ENCODE measurements at regions not wholly inside any gene's neighbourhood (a gene's known extent, or its start where the extent isn't known, plus 50 kb on each side); places are given as distances from the start of the nearest gene placed in this dataset.

- H3K36me3 ChIP-seq (ENCODE audit: insufficient read depth, low read length): no peaks in the 10 kb centered on the region; the same call in 1 of the 2 replicates
- no peaks in the 10 kb centered on the region for H3K79me2 ChIP-seq (ENCODE audit: insufficient read depth, low read length)
- H3F3A ChIP-seq (ENCODE audit: insufficient read depth, low read length): no peaks in the 10 kb centered on the region
- 0 out of 2 replicates have a peak overlapping the region, but pooled peaks have one; percentile 33 for H2AFZ ChIP-seq (ENCODE audit: low read length)
- peaks cover 47% of the 10 kb centered on the region for H3K4me1 ChIP-seq (ENCODE audit: insufficient read depth, low read length, severe bottlenecking)
- H3K4me3 ChIP-seq (ENCODE audit: low read depth, low read length, poor library complexity, severe bottlenecking): peak overlapping the region; percentile 51
- H3K27ac ChIP-seq (ENCODE audit: low read depth, low read length, poor library complexity, severe bottlenecking): peak overlapping the region; percentile 98
- H3K27me3 ChIP-seq (ENCODE audit: insufficient read depth, low read length): no peaks in the 10 kb centered on the region
- no peaks in the 10 kb centered on the region for H3K9me2 ChIP-seq (ENCODE audit: low read depth, low read length)
- TF ChIP-seq EZH2 (IDR thresholded peaks at IDR 0.05; ENCODE audit: borderline replicate concordance, low read length) (no peak), CTCF (IDR thresholded peaks at IDR 0.05; ENCODE audit: low read length) (no peak)
- peak overlapping the region; percentile 64 for H3K9ac ChIP-seq (ENCODE audit: low read length)
- H3K4me2 ChIP-seq (ENCODE audit: low read length): peak overlapping the region; percentile 74
- no peaks in the 10 kb centered on the region for H4K20me1 ChIP-seq (ENCODE audit: insufficient read depth, low read length)
- H3K9me3 ChIP-seq (ENCODE audit: low read length): no peaks in the 10 kb centered on the region
These were observed 120.8 kb downstream of the LMO4 start for GRCh38 chr1:87449348-87449963.

GRCh38 chr1:87450136-87450535, 121.5 kb downstream of the LMO4 start:
- Histone ChIP-seq H3K9me2 (ENCODE audit: low read depth, low read length) (no peaks in the 10 kb centered on the region), H3K4me3 (ENCODE audit: low read depth, low read length, poor library complexity, severe bottlenecking) (peak overlapping the region; percentile 51), H3K27ac (ENCODE audit: low read depth, low read length, poor library complexity, severe bottlenecking) (peak overlapping the region; percentile 98), H3K27me3 (ENCODE audit: insufficient read depth, low read length) (no peaks in the 10 kb centered on the region), H3K36me3 (ENCODE audit: insufficient read depth, low read length) (no peaks in the 10 kb centered on the region), H3K9me3 (ENCODE audit: low read length) (peaks cover 4% of the 10 kb centered on the region), H2AFZ (ENCODE audit: low read length) (peak overlapping the region; percentile 77), H3K4me1 (ENCODE audit: insufficient read depth, low read length, severe bottlenecking) (peaks cover 47% of the 10 kb centered on the region), H3K9ac (ENCODE audit: low read length) (peak overlapping the region; percentile 64), H3K79me2 (ENCODE audit: insufficient read depth, low read length) (no peaks in the 10 kb centered on the region), H3F3A (ENCODE audit: insufficient read depth, low read length) (no peaks in the 10 kb centered on the region), H3K4me2 (ENCODE audit: low read length) (peak overlapping the region; percentile 74), H4K20me1 (ENCODE audit: insufficient read depth, low read length) (no peaks in the 10 kb centered on the region)
- TF ChIP-seq EZH2 (IDR thresholded peaks at IDR 0.05; ENCODE audit: borderline replicate concordance, low read length) (no peak), CTCF (IDR thresholded peaks at IDR 0.05; ENCODE audit: low read length) (0 out of 2 replicates have a peak, but pooled peaks have one; percentile 9)

GRCh38 chr1:87450615-87451209, 122.0 kb downstream of the LMO4 start:
- Histone ChIP-seq H3K9ac (ENCODE audit: low read length) (peak overlapping the region; percentile 64), H3K9me3 (ENCODE audit: low read length) (peaks cover 4% of the 10 kb centered on the region), H3K79me2 (ENCODE audit: insufficient read depth, low read length) (no peaks in the 10 kb centered on the region), H3F3A (ENCODE audit: insufficient read depth, low read length) (no peaks in the 10 kb centered on the region), H3K9me2 (ENCODE audit: low read depth, low read length) (no peaks in the 10 kb centered on the region), H3K27ac (ENCODE audit: low read depth, low read length, poor library complexity, severe bottlenecking) (peak overlapping the region; percentile 98), H3K27me3 (ENCODE audit: insufficient read depth, low read length) (no peaks in the 10 kb centered on the region), H3K4me1 (ENCODE audit: insufficient read depth, low read length, severe bottlenecking) (peaks cover 47% of the 10 kb centered on the region), H3K4me3 (ENCODE audit: low read depth, low read length, poor library complexity, severe bottlenecking) (peak overlapping the region; percentile 51), H4K20me1 (ENCODE audit: insufficient read depth, low read length) (no peaks in the 10 kb centered on the region), H3K36me3 (ENCODE audit: insufficient read depth, low read length) (no peaks in the 10 kb centered on the region), H3K4me2 (ENCODE audit: low read length) (peak overlapping the region; percentile 74), H2AFZ (ENCODE audit: low read length) (peak overlapping the region; percentile 77)
- TF ChIP-seq CTCF (IDR thresholded peaks at IDR 0.05; ENCODE audit: low read length) (peak; percentile 85), EZH2 (IDR thresholded peaks at IDR 0.05; ENCODE audit: borderline replicate concordance, low read length) (no peak)

All from OCI-LY1 (cell line).